Stimulated activated CD8-positive, alpha-beta memory T cell treated with anti-CD3 and anti-CD28 coated beads, Interleukin-12 subunit alpha, Interleukin-12 subunit beta, amount 100 ng/mL, for 1 hour (primary cell): ENCODE measurements at regions not wholly inside any gene's neighbourhood (a gene's known extent, or its start where the extent isn't known, plus 50 kb on each side); places are given as distances from the start of the nearest gene placed in this dataset.

Source experiments
- DNase-seq: peaks from one replicate; pipeline ENCODE4 v3.0.0-alpha.2; 2020; ENCODE audit warnings: low read depth

DNA sequence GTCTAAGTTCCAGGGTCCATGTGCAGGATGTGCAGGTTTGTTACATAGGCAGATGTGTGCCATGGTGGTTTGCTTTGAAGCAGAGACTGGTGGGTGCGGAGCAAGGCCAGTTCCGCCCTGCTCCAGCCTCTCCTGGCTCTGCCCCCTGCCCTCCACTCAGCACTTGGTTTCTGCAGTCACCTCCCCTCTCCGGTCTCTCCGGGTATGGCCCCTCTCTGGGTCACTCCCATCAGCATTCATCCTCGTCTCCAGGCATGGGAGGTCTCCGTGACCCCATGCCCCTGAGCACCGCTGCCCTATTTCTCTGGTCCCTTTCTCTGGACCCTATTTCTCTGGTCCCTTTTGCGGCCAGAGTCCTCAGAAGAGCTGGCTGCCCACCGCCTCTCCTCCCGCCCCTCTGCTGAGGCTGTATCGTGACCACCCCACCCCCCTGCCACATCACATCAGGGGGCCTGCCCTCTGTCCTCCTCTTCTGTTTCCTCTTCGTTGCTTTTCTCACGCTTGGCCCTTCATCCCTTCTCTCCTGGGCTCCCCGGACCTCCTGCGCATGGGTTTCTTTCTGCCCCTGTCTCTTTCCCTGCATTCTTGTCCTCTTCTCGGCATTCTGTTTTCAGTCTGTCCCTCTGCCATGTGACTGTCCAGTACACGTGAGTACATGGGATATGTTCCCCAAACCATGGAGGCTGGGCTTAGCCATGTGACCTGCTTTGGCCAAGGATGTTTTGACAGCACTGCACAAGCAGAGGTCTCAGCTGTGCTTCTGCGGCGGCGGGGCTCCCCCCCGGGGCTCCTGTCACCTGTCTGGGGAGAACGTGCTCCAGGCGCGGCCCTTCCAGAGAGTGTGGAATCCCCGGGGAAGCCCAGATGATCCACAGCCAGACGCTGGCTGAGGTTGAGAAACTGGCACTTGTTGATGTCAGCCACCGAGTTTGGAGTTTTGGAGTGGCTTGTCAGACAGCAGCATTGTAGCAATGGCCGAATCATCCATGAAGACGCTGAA, 54.4 kb upstream of the C1orf174 start:
- DNase-seq = no peak

DNA sequence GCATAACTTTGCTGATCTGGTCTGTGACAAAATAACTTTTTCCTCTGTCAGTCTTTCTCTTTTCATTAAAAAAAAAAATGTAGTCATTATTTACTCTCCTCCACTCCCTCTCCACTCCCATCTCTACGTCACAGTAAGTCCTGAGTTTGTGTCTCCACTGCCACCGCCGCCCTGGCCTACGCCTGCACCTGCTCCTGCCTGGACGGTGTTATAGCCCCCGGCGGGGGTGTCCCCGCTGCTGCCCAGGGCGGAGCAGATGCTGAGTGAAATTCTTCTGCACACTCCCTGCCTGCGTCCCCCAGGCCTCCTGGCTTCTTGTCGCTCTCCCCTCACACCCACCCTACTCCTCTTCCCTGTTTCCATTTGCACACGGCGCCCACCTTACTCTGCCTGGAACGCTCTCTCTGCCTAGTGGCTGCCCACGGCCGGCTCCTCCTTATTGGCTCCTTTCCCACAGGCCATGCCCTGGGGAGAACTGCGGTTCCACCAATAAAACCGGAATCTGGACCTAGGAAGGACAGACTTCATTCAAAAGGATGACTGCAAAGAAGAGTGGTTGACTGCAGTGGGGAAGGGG, 55.2 kb upstream of the C1orf174 start:
- no peak for DNase-seq

DNA sequence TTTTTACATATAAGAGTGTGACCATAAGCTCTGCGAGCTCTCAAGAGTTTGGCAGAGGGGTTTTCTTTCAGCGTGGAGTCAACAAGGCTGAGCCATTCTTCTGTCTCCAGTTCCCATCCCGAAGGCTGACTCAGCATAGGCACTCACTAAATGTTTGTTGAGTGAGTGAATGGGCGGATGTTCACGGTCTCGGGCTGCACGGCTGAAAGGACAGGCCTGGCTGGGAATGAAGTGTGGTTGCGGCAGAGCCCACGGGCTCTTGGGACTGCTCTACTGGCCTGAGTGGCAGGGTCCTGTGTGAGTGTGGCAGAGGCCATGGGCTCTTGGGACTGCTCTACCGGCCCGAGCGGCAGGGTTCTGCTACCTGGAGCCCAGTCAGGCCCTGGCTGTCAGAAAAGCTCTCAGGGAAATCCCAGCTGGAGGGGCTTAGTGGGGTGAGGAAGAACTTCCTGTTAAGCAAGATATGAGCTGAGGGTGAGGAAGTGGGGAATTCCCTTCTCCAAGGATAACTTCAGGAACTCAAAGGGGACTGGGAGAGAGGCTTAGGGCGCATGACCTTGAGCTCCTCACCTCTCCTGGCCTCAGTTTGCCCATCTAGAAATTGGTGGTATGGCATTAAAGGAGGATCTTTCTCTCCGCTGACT, 56.6 kb upstream of the C1orf174 start:
- no peak for DNase-seq

DNA sequence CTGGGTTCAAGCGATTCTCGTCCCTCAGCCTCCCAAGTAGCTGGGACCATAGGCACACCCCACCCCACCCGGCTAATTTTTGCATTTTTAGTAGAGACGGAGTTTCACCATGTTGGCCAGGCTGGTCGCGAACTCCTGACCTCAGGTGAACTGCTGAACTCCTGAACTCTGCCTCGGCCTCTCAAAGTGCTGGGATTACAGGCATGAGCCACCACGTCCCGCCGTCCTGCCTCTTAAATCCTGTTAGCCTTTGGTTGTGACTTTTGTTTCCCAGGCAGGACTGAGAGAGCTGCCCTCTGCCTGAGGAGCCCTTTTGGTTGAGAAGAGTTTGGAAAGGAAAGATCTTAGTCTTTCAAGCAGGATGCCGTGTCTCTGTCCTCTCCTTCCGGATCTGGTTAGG, 59.3 kb upstream of the C1orf174 start:
- no peak for DNase-seq

DNA sequence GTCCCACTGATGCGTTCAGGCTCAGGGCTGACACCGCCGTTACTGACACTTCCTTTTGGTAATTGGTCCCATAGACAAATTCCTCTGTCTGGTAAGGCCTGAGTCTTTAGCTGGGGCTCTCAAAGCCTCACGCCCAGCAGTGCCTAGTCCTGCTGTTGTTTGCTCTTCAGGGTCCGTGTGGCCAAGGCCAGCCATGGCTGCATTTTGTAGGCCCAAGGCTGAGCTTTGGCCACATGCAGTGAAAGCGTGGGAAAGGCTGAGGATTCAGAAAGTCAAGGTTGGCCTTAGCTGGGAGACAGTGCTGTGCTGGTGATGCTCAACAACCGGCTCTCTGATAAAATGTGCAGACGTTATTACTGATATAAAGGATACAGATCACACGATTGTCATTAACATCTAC, 63.5 kb upstream of the C1orf174 start:
- no peak for DNase-seq

DNA sequence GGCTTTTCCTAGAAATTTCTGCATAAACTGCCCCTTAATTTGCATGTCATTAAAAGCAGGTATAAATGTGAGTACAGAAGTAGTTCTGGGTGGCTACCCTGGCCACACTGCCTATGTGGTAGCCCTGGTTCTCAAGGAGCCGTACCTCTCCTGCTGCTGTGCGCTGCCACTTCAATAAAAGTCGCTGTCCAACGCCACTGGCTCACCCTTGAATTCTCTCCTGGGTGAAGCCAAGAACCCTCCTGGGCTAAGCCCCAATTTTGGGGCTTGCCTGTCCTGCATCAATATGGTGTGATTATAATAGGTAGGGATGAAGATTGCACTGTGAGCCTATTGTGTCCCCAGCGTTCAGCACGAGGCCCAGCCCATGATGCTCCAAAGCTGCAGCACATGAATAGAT, 65.6 kb upstream of the C1orf174 start:
- no peak for DNase-seq

DNA sequence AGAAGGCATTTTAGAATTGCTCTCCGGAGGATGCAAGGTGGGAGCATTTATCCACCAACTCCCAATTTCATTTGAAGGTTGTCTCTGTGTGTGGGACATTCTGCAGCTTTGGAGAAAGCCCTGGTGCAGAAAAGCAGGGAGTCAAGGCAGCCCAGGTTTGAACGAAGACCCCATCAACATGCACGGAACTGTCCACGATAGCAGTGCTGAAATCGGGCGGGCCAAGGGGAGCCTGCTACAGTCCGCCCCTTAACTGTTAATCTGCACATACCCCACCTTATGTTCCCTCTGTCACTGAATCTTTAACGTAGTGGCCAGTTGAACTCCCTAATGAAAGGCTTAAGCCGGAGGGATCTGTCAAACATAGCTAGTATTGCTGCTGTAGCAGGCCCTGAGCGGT, 68.8 kb upstream of the C1orf174 start:
- DNase-seq = no peak

DNA sequence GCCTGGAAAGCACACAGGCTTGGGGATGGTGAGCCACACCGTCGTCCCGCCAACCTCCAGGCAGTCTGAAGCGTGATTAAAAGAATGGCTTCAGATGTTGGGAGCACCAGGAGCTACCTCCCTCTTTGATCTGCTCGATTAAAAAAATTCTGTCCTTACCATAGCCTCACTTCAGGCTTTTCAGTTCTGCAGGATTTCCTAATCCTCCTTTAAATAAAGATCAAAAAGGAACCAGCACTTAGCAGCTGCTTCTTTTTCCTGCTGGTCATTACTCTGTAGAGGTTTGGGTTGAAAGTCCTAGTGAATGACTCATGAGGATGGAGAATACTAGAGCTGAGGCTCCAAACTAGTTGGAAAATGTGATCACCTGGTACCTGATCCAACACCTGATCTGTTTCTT, 71.9 kb upstream of the C1orf174 start:
- DNase-seq = no peak

DNA sequence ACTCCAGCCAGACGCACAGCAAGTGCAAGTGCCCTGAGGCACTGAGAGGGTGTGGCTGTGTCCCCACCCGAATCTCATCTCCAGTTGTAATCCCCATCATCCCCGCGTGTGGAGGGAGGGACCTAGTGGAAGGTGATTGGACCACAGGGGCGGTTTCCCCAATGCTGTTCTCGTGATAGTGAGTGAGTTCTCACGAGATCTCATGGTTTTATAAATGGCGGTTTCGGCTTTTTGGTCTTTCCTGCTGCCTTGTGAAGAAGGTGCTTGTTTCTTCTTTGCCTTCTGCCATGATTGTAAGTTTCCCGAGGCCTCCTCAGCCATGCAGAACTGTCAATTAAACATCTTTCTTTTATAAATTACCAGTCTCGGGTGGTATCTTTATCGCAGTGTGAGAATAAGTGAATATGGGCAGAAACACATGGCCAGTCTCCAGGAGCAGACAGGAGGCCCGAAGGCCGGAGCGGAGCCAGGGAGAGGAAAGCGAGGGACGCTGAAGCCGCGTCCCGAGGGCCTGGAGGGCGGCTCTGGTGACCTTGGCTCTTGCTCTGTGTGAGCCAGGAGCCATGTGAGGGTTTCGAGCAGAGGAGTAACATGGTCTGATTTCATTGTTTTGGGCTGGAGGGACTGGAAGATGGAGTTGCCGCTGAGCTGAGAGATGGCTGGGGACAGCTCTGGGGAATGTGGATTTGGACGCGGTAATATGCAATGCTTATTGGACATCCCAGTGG, 76.0 kb upstream of the C1orf174 start:
- DNase-seq = no peak

DNA sequence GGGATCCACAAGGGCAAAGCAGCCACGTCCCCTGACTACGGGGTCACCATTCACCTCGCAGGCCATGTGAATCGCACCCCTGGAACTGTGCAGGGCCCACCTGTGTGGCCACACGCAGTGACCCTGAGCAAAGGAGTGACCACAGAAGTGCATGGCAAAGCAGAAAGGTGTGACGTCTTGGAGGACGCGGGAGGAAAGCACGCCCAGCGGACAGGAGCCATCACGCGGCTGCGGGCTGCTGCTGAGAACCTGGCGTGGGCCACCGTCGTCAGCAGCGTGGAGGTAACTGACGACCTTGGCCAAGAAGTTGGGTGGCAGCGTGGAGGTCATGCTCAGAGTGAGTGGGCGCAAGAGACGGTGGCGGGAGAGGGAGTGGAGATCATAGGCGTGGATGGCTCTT, 76.7 kb upstream of the C1orf174 start:
- DNase-seq = no peak

DNA sequence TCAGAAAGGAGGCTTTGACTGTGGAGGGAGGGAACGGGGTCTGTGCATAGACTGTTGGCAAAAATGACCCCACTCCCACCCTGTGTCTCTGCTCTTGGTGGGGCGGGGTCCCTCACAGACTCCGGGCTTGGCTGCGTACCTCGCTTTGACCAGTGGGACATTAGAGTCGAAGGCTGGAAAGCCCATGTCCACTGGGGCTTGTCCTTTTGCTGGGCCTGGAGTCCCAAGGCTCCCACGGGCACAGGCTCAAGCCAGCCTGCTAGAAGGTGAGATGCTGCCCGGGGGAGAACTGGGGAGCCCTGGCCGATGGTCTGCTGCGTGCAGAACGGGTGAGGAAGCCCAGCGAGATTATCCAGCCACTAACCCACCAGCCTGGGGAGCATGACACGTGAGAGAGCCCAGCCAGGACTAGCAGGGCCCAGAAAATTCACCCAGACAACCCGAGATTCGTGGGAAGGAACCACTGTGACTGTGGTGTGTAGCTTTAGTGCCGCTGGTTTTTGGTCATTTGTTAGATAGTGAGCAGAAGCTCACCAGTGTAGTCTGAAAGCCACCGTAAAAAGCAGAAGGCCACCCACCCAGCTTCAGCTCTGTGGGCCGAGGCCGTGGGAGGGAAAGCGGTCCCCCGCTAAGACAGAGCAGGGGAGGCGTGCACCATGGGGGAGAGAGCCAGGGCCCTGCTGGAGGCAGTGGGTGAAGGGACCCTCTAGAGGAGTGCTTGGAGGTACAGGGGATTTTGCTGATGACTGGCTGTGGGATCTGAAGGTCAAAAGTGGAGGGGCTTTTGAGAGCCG, 78.3 kb upstream of the C1orf174 start:
- DNase-seq = no peak

DNA sequence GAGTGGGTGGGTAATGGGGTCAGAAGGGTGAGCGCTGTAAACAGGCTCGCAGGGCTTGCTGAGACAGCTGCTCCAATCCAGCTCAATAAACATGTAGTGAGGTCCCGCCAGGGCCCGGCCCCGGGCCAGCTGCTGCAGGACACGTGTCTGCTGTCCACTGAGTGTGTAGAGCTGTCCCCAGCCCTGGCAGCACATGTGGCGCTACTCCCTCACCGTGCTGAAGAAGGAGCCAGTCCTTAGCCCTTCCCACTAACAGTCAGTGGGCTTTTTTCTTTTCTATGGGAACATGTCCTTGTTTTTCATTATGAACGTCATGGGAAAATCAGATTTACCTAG, 78.9 kb upstream of the C1orf174 start:
- DNase-seq = no peak

DNA sequence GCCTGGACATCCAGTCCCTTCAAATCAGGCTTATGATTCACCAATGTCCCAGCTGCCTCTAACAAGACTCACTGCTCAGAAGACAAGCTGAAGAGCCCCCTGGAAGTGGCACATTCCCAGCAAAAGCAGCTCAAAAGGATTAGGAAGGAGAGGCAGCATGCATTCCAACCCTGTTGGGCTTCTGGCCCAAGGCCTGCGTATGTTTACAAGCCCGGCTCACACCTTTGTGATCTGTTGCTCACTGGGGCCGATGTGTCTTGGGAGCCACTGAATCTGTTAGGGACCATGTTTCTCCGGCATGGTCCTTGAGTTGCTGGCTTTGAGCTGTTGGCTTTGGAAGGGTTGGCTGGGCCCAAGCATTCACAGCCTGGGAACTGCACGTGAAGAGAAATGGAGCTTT, 81.2 kb upstream of the C1orf174 start:
- DNase-seq = no peak

DNA sequence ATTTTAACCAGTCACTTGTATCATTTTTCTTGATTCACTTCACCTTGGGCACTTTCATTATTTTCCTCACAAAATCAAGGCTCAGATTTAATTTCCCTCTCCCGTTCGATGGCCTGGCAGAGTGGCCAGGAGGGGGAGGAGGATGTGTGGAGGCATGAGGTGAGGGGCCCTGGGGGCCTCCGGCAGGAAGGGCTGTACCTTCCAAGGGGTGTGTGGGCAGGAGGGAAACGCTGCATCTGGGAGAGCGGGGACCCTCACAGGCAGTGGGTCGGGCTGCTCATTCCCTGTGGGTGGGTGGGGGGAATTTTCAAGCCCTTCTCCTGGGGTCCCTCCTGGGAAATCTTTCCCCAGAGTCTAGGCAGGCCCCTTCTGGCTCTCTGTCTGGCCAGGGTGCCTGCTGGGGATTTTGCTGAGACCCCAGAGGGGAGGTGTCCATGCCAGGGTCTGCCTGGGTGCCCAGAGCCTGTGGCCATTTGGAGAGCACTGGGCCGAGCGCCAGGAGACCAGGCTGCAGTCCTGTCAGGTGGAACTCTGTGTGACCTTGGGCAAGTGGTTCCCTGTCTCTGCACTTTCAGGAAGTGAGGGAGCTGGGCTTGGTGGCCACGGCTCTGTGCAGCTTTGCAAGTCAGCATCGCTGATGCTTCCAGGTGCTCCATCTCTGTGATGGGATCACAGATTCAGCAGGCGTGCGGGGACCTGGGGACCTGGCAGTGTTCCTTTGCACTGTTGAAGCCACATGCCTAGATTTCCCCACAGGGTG, 81.9 kb upstream of the C1orf174 start:
- DNase-seq = no peak

DNA sequence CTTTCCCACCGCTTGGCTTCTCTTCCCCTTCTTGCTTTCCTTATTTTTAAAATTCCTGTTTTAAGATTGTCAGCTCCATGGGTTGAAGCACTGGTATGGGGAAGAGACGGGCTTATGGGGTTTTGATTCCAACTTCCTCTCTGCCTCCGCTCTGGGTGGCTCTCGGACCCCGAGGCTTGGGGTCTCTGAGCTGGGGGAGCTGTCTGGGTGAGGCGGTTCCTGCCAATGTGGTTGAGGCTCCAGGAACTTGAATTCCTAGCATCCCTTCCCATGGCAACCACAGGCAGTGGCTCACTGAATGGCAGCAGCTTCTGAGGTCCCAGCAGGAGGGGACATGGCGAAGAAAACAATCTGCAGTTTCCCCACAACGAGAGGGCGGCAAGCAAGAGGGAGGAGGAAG, 83.1 kb upstream of the C1orf174 start:
- no peak for DNase-seq

DNA sequence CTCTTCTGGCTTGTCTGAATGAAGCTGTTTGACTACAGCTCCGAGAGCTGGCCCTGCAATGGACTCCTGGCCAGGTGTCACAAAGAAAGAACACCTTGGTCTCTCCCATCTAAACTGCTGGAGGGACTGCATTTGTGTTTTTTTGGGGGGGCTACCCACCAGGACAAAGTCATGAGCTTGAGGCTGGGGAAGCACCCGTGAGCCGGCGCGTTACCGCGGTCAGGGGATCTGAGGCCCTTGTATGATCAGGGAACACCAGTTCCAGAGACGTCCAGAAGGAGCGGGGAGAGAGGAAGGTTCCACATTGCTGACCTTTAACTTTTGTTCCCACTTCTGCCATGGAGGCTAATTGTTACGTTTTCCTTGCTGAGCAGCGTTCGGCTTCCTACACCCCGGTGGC, 84.5 kb upstream of the C1orf174 start:
- DNase-seq = no peak

DNA sequence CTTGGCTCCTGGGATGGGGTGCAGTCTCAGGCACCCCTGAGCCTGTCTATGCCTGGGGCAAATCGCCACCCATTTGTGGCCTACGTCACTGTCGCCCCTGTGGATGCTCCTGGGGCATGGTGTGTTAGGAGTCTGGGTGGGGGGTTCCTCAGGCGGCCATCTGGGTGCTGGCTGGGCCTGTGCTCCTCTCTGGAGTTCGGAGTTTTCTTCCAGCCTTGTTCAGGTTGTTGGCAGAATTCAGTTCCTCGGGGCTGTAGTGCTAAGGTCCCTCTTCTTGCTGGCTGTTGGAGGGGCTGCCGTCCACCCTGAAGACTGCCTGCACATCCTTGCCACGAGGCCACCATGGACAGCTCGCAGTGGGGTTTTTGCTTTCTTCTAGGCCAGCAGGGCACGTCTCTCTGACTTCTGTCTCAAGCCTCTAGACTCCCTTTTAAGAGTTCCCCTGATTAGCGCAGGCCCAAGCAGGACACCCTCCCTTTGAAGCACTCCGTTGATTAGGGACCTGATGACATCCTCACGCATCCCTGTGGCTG, 86.7 kb upstream of the C1orf174 start:
- no peak for DNase-seq

DNA sequence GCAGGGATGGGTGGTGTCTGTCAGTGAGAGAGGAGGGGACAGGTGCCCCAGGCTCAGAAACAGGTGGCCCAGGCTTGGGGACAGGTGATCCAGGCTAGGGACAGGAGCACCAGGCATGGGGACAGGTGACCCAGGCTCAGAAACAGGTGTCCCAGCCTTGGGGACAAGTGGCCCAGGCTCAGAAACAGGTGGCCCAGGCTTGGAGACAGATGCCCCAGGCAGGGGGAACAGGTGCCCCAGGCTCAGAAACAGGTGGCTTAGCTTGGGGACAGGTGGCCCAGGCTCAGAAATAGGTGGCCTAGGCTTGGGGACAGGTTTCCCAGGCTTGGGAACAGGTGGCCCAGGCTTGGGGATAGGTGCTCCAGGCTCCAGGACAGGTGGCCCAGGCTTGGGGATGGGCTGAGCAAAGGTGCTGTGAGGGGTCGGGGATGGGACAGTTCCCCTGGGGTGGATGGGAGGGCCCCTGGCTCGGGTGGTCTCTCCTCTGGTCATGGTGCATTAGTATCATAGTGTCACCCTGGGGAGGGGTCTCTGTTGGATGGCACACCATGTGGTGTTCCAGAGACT, 87.7 kb upstream of the C1orf174 start:
- DNase-seq = no peak

DNA sequence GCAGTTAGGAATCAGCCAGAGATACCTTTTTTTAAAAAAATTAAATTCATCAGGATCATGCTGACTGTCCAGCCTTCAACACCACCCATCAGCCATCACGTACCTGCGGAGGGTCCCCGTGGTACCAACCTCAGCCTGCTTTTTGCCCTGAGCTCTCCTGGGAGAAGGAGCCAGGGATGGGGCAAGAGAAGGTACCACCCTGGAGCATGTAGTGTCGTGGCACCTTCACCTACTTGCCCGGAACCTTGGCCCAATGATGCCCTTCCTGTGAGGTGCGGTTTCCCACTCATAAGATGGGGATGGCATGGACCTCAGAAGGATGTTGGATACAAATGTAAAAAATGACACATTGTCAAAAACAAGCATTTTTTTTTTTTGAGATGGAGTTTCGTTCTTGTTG, 88.4 kb upstream of the C1orf174 start:
- no peak for DNase-seq

DNA sequence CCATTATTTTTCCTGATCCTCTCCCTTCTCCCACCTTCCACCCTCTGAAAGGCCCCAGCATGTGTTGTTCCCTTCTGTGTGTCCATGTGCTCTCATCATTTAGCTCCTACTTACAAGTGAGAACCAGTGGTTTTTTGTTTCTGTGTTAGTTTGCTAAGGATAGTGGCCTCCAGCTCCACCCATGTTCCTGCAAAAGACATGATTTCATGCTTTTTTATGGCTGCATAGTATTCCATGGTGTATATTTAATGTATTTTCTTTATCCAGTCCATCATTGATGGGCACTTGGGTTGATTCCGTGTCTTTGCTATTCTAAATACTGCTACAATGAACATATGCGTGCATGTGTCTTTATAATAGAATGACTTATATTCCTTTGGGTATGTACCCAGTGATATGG, 89.4 kb upstream of the C1orf174 start:
- DNase-seq = no peak
